SKM-1 (cell line): ENCODE measurements at regions not wholly inside any gene's neighbourhood (a gene's known extent, or its start where the extent isn't known, plus 50 kb on each side); places are given as distances from the start of the nearest gene placed in this dataset.

ENCODE experiments used
- DNase-seq: peaks from one replicate; lab custom pipeline; 2025; ENCODE audit not compliant: unreplicated experiment; lab: John Stamatoyannopoulos, UW

- no peak for DNase-seq
Observed at GRCh38 chr11:91261513-91261912, 963.1 kb upstream of the FAT3 start.

GRCh38 chr11:91258876-91259275 is 965.7 kb upstream of the FAT3 start:
- no peak for DNase-seq

- DNase-seq, result no peak
Observed at GRCh38 chr11:91257667-91258066, 967.0 kb upstream of the FAT3 start.

GRCh38 chr11:91248199-91248807 is 976.3 kb upstream of the FAT3 start:
- no peak for DNase-seq

- DNase-seq, result no peak
Observed at GRCh38 chr11:91247009-91247735, 977.4 kb upstream of the FAT3 start.

GRCh38 chr11:91244912-91245311 is 979.7 kb upstream of the FAT3 start:
- no peak for DNase-seq

GRCh38 chr11:91243630-91244029 is 981.0 kb upstream of the FAT3 start:
- no peak for DNase-seq

GRCh38 chr11:91243051-91243450 is 981.6 kb upstream of the FAT3 start:
- no peak for DNase-seq

- DNase-seq, result no peak
Observed at GRCh38 chr11:91241226-91241625, 983.4 kb upstream of the FAT3 start.

GRCh38 chr11:91239359-91239758 is 985.3 kb upstream of the FAT3 start:
- DNase-seq, result no peak

GRCh38 chr11:91231226-91231625 is 993.4 kb upstream of the FAT3 start:
- no peak for DNase-seq

GRCh38 chr11:91230647-91231046 is 994.0 kb upstream of the FAT3 start:
- DNase-seq, result no peak

GRCh38 chr11:91222830-91223229 is 1000.0 kb upstream of the CHORDC1 start:
- DNase-seq, result no peak

- DNase-seq, result no peak
Observed at GRCh38 chr11:91220476-91221202, 997.8 kb upstream of the CHORDC1 start.

GRCh38 chr11:91219535-91219934 is 996.7 kb upstream of the CHORDC1 start:
- DNase-seq, result no peak

- DNase-seq, result no peak
Observed at GRCh38 chr11:91209751-91210150, 986.9 kb upstream of the CHORDC1 start.

- no peak for DNase-seq
Observed at GRCh38 chr11:91209306-91209705, 986.5 kb upstream of the CHORDC1 start.

GRCh38 chr11:91199866-91200265 is 977.0 kb upstream of the CHORDC1 start:
- DNase-seq, result no peak

- no peak for DNase-seq
Observed at GRCh38 chr11:91194546-91194945, 971.7 kb upstream of the CHORDC1 start.

- DNase-seq, result no peak
Observed at GRCh38 chr11:91188484-91188883, 965.6 kb upstream of the CHORDC1 start.

- no peak for DNase-seq
Observed at GRCh38 chr11:91187314-91187713, 964.5 kb upstream of the CHORDC1 start.

GRCh38 chr11:91178366-91178765 is 955.5 kb upstream of the CHORDC1 start:
- DNase-seq, result no peak
